ENCODE measurements at regions not wholly inside any gene's neighbourhood (a gene's known extent, or its start where the extent isn't known, plus 50 kb on each side); places are given as distances from the start of the nearest gene placed in this dataset.
"Not testable (repeated sequence)": the region's sequence is repeated elsewhere in the genome, so short reads cannot be mapped to it uniquely, and the experiment has no call there.

DNA sequence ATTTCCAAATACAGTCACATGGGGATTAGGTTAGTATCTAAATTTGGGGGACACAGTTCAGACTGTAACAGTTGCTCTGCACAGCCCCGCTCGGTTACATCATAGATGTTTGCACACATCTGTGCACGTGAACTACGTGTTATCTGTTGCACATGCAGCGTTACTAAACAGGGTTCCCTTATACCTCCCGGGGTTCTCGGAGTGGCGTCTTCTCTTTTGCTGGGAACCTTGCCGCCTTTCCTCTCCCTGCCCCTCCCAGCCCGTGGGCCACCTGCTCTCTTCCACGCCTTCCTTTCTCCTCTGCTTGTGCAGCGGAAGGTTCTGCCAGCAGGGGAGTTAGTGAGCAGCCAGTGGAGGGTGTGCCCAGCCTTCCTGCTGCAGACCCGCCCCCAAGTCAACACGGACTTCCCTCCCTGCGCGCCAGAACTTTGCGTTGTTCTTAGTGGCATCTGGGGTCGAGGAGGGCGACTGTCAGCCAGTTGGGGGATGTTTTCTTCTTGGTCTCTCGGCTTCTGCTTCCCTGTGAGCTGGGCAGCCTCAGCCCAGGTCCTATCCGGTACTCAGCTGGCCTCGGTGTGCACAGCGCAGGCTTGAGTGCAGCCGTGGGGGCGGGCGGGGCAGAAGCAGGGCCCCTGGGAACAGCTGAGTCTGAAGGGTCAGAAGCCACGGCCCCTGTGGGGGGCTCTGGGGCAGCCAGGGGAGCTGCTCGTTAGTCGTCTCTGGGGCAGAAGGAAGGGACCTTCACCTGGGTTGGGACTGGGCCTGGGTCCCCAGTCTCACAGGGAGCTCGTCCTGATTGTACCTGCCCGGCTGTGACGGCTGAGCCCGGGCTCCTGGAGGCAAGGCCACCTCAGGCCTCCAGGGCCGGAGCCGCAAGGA, 146.7 kb downstream of the IGLL1 start:
- FAIRE-seq, result not testable (repeated sequence)

DNA sequence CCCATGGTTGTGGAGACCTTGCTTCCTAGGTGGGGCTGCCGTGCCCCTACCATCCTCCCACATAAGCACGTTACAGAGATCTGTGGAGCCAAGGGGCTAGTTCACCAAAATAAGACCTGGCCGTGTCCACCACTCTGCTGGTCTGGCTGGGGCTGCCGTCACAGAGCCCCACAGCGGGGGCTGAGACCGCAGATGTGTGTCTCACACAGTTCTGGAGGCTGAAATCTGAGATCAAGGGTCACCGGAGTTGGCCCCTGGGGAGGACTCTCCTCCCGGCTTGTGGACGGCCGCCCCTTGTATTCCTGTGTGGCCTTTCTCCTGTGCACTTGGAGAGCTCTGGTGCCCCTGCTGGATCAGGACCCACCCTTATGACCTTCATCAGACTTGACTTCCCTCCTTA, 147.4 kb downstream of the IGLL1 start:
- FAIRE-seq; DNase-seq (ENCODE audit: insufficient read length, low spot score): not testable (repeated sequence)

More for the DNA sequence above, 146.7 kb downstream of the IGLL1 start:
- TF ChIP-seq, protein P1, sequence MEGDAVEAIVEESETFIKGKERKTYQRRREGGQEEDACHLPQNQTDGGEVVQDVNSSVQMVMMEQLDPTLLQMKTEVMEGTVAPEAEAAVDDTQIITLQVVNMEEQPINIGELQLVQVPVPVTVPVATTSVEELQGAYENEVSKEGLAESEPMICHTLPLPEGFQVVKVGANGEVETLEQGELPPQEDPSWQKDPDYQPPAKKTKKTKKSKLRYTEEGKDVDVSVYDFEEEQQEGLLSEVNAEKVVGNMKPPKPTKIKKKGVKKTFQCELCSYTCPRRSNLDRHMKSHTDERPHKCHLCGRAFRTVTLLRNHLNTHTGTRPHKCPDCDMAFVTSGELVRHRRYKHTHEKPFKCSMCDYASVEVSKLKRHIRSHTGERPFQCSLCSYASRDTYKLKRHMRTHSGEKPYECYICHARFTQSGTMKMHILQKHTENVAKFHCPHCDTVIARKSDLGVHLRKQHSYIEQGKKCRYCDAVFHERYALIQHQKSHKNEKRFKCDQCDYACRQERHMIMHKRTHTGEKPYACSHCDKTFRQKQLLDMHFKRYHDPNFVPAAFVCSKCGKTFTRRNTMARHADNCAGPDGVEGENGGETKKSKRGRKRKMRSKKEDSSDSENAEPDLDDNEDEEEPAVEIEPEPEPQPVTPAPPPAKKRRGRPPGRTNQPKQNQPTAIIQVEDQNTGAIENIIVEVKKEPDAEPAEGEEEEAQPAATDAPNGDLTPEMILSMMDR (IDR thresholded peaks at IDR 0.05; ENCODE audit: insufficient read depth, missing control alignments), result peak; percentile 30
- DNase-seq (ENCODE audit: insufficient read length, low spot score), result not testable (repeated sequence)

DNA sequence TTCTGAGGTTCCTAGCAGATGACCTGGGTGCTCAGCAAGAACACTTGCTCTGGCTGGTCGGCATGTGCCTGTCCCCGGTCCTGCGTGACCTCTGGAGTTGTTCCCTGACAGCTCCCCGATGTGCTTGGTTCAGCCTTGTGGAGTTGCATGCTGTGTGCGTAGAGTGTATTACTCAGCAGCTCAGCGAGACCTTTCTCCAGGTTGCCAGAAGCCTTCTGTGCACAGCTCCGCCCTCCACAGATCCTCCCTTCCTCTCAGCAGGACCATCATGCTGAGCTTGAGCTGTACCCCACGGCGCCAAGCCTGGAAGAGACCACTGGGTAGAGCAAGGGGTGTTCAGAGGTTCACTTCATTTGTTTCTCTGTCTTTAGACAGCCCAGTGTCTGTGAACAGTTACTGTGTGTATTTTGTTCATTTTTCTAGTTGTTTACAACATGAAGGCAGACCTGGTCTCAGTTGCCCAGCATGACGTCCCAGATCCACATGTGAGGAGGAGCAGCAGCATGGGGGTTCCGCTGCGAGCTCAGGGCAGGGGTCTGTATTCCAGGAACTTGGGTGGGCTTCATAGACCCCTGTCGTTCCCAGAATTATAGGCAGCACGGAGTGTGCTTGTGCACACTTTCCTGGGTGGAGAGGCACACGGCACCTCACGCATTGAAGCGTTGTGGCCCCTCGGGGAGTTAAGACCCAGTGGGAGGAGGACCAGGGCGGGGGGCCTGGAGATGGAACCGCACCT, 148.6 kb downstream of the IGLL1 start:
- DNase-seq (ENCODE audit: insufficient read length, low spot score) (no peak), FAIRE-seq (no peak)
- TF ChIP-seq, protein P1 (IDR thresholded peaks at IDR 0.05; ENCODE audit: insufficient read depth, missing control alignments), result no peak

DNA sequence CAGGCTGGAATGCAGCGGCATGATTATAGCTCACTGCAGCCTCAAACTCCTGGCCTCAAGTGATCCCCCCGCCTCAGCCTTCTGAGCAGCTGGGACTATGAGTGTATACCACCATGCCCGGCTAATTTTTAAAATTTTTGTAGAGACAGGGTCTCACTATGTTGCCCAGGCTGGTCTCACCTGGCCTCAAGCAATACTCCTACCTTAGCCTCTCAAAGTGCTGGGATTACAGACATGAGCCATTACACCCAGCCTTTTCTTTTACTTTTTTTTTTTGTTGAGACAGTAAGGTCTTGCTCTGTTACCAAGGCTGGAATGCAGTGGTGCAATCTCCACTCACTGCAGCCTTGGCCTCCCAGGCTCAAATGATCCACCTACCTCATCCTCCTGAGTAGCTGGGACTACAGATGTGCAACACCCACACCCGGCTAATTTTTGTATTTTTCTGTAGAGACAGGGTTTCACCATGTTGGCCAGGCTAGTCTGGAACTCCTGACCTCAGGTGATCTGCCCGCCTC, 155.5 kb downstream of the IGLL1 start:
- DNase-seq (ENCODE audit: insufficient read length, low spot score); FAIRE-seq: not testable (repeated sequence)

DNA sequence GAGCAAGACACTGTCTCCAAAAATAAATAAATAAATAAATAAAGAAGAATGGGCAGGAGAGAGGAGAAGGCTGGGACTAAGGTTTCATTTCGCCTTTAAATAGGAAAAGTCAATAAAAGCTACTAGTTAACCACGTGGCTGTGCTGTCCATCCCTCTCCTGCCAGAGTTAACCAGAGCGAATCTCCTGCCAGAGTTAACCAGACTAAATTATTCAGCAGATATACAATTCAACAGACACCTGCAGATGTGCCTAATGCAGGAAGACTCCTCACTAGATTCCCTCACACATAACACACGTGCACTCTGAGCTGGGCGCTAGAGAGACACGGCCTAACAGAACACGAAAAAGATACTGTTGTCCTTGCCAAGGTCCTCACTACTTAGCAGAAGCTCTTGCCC, 156.1 kb downstream of the IGLL1 start:
- DNase-seq (ENCODE audit: insufficient read length, low spot score), result no peak
- TF ChIP-seq, protein P1 (IDR thresholded peaks at IDR 0.05; ENCODE audit: insufficient read depth, missing control alignments), result no peak
- no peak for FAIRE-seq

DNA sequence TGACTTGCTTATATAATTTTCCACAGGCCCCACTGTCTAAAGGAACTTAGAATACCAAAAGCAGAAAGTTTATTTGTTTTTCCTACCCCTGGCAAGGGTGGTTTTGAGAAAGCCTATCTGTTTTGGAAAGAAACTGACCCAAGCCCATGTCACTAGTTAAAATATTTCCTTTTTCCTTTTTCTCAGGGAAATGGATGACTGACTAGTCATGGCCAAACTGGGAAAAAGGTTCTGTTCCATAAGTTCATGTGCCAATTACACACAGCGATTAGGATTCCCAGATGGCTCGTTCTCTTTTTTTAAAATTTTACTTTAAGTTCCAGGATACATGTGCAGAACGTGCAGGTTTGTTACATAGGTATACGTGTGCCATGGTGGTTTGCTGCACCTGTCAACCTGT, 157.8 kb downstream of the IGLL1 start:
- not testable (repeated sequence) for DNase-seq (ENCODE audit: insufficient read length, low spot score); FAIRE-seq

DNA sequence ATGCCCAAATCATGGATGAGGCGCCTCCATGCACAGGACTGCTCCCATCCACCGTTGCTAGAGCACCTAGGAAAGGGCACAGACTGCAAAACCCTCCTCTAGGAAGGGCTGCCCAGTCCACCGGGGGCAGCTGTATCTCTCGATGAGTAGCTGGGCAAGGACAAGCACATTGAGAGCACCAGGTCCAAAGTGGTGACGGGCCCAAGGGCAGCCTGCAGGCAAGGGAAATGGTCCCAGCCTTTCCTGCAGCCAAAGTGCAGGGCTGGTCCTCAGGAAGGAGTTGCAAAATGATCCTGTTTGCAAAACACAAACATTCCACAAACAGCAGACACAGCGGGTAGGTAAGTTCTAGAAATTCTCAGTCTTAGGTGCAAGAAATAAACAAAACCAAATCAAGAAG, 158.8 kb downstream of the IGLL1 start:
- not testable (repeated sequence) for FAIRE-seq; DNase-seq (ENCODE audit: insufficient read length, low spot score)

DNA sequence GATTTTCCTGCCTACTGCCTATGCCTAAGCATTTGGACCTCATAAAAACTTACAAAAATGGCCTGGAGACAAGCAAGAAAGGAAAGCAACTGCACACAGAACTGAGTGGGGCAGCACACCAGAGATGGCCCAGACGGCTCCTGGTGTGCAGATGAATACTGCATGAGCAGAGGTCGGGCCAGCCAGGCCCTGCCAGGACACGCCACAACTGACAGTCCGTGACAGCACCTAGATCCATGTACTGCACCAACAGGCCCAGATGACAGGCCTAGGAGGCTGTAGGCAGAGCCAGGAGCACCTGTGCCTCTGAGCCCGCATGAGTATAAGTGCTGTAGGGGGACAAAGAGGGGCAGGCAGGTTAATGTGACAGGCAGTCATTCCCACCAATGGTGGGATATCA, 160.2 kb downstream of the IGLL1 start:
- DNase-seq (ENCODE audit: insufficient read length, low spot score) (no peak), FAIRE-seq (no peak)
- TF ChIP-seq, protein P1 (IDR thresholded peaks at IDR 0.05; ENCODE audit: insufficient read depth, missing control alignments), result no peak

DNA sequence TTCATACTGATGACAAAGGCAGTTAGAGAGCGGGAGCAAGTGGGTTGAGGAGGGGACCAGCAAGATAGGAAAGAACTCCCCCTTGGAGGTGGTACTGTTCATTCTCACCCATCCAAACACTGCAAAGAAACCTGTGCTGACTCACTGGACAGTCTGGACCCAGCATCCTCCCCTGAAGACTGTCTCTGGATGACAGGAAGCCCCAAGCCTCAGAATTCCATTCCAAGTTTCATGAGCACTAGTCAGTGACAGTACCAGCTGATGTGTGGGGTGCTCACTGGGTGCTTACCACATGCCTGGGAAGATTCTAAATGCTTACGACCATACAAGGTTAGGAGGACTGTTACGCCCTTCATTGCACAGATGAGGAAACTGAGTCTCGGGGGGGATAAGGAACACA, 160.9 kb downstream of the IGLL1 start:
- TF ChIP-seq, protein P1 (IDR thresholded peaks at IDR 0.05; ENCODE audit: insufficient read depth, missing control alignments), result no peak
- no peak for DNase-seq (ENCODE audit: insufficient read length, low spot score)
- no peak for FAIRE-seq
